Panc1 (cell line): ENCODE measurements at regions not wholly inside any gene's neighbourhood (a gene's known extent, or its start where the extent isn't known, plus 50 kb on each side); places are given as distances from the start of the nearest gene placed in this dataset.
"Not testable (repeated sequence)": the region's sequence is repeated elsewhere in the genome, so short reads cannot be mapped to it uniquely, and the experiment has no call there.

ENCODE experiments used
- ATAC-seq: fragments of 200-7000 bp; cut with Tn5 transposase; 2 replicates; pipeline ENCODE4 v1.9.1; 2020; ENCODE audit warnings: mild to moderate bottlenecking, moderate library complexity
- BruUV-seq: library from RNA; stranded (reverse); fragments of 400-500 nt; replicated peaks from 2 replicates; lab custom pipeline; 2021; lab: Mats Ljungman, UMichigan
- CTCF ChIA-PET: fragments of 300-600 bp; sonication (Branson Sonifier 250); formaldehyde crosslinking; loops from one replicate; lab custom pipeline; 2022; ENCODE audit warnings: antibody characterized with exemption; lab: Charles Lee
- POLR2A ChIA-PET: fragments of 300-600 bp; sonication (Branson Sonifier 250); formaldehyde crosslinking; loops from one replicate; lab custom pipeline; 2022; ENCODE audit warnings: antibody characterized with exemption; lab: Charles Lee
- DNase-seq: peaks from one replicate; pipeline ENCODE4 v3.0.0-alpha.2; 2010; ENCODE audit warnings: low read depth, low spot score
- H3K27ac ChIP-seq: 2 replicates; pipeline ENCODE4 v1.5.1; 2011; ENCODE audit warnings: mild to moderate bottlenecking, low read length, inconsistent platforms
- H3K27me3 ChIP-seq: fragments of 200-500 bp; sonication (Bioruptor generic); 2 replicates; pipeline ENCODE4 v1.6.0; 2014; ENCODE audit warnings: low read length, inconsistent platforms; ENCODE audit not compliant: control insufficient read depth, insufficient read depth
- H3K36me3 ChIP-seq: fragments of 200-500 bp; sonication (Bioruptor generic); 2 replicates; pipeline ENCODE4 v1.5.1; 2014; ENCODE audit warnings: inconsistent platforms, mild to moderate bottlenecking, low read length, moderate library complexity; ENCODE audit not compliant: control insufficient read depth, insufficient read depth
- H3K4me1 ChIP-seq: 2 replicates; pipeline ENCODE4 v1.5.1; 2011; ENCODE audit warnings: inconsistent platforms, mild to moderate bottlenecking, low read length, moderate library complexity; ENCODE audit not compliant: control insufficient read depth, insufficient read depth
- H3K4me3 ChIP-seq, 2 experiments: 2 replicates each; pipeline ENCODE4 v1.5.1; 2011 to 2012; ENCODE audit warnings: low read depth in 2 of 2, low read length in 2 of 2, mild to moderate bottlenecking in 2 of 2, inconsistent platforms in 1 of 2, moderate library complexity in 1 of 2
- H3K9me3 ChIP-seq: fragments of 200-500 bp; sonication (Bioruptor generic); 2 replicates; pipeline ENCODE4 v1.5.1; 2014; ENCODE audit warnings: low read depth, mild to moderate bottlenecking, inconsistent platforms, low read length, moderate library complexity; ENCODE audit not compliant: control insufficient read depth, insufficient read depth
- POLR2AphosphoS5 ChIP-seq: IDR thresholded peaks from 2 replicates; pipeline ENCODE4 v1.6.1; 2012; ENCODE audit warnings: mild to moderate bottlenecking, low read depth, low read length, moderate library complexity
- SIN3A ChIP-seq: IDR thresholded peaks from 2 replicates; pipeline ENCODE4 v1.6.1; 2012; ENCODE audit warnings: low read depth, mild to moderate bottlenecking, low read length, moderate library complexity, borderline replicate concordance; ENCODE audit not compliant: insufficient read depth
- TCF7L2 ChIP-seq: IDR thresholded peaks from 2 replicates; pipeline ENCODE4 v1.6.1; 2011; ENCODE audit warnings: mild to moderate bottlenecking, low read depth, low read length, inconsistent platforms
- in situ Hi-C: cut with HindIII; loops from 2 replicates; pipeline ENCODE4 v1.10.0; 2016; ENCODE audit warnings: low sequenced_read_pairs, low pct_unique_long_range_greater_than_20kb
- intact Hi-C: fragments of 100-400 bp; cut with micrococcal nuclease; formaldehyde crosslinking; loops from one replicate; pipeline ENCODE4 v1.10.0; 2022; ENCODE audit not compliant: unreplicated experiment
- TF ChIP-seq, protein P1 (sequence below): fragments of 450-650 bp; IDR thresholded peaks from 2 replicates; pipeline ENCODE4 v1.5.1; 2017; ENCODE audit warnings: mild to moderate bottlenecking
- TF ChIP-seq, protein P2 (sequence below), 2 experiments: IDR thresholded peaks; 2 replicates each; pipeline ENCODE4 v1.6.1; 2011 to 2012; ENCODE audit warnings: low read depth in 2 of 2, control low read depth in 1 of 2, low read length in 1 of 2, mild to moderate bottlenecking in 1 of 2, moderate library complexity in 1 of 2; ENCODE audit not compliant: insufficient read depth in 1 of 2

DNA sequence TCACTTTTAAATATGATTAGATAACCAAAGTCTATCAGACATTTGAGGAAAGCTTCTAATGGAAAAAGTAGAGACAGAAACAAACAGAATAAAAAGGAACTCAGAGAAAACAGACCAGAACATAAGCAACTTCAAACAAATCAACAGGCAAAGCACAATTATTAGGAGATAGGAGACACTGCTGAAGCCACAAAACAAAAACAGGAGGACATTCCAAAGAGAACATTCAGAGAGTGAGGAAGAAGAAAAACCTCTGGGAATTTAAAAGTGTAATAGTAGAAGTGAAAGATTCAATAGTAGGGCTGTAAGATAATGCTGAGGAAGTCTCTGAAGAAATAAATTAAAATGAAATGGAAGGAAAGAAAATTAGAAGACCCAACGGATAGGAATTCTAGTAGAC, 83.2 kb upstream of the TBCA start:
- Histone ChIP-seq H3K4me3 (no peak overlapping the region), H3K36me3 (no peaks in the 10 kb centered on the region), H3K27ac (no peak overlapping the region), H3K9me3 (no peaks in the 10 kb centered on the region), H3K27me3 (peaks cover 7% of the 10 kb centered on the region; the same call in 1 of the 2 replicates), H3K4me1 (no peaks in the 10 kb centered on the region)
- intact Hi-C loops (no loop called here), in situ Hi-C loops (no loop called here)
- TF ChIP-seq, protein P1, sequence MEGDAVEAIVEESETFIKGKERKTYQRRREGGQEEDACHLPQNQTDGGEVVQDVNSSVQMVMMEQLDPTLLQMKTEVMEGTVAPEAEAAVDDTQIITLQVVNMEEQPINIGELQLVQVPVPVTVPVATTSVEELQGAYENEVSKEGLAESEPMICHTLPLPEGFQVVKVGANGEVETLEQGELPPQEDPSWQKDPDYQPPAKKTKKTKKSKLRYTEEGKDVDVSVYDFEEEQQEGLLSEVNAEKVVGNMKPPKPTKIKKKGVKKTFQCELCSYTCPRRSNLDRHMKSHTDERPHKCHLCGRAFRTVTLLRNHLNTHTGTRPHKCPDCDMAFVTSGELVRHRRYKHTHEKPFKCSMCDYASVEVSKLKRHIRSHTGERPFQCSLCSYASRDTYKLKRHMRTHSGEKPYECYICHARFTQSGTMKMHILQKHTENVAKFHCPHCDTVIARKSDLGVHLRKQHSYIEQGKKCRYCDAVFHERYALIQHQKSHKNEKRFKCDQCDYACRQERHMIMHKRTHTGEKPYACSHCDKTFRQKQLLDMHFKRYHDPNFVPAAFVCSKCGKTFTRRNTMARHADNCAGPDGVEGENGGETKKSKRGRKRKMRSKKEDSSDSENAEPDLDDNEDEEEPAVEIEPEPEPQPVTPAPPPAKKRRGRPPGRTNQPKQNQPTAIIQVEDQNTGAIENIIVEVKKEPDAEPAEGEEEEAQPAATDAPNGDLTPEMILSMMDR, result no peak
- TF ChIP-seq POLR2AphosphoS5, result no peak
- no peak for TF ChIP-seq TCF7L2
- TF ChIP-seq, protein P2, sequence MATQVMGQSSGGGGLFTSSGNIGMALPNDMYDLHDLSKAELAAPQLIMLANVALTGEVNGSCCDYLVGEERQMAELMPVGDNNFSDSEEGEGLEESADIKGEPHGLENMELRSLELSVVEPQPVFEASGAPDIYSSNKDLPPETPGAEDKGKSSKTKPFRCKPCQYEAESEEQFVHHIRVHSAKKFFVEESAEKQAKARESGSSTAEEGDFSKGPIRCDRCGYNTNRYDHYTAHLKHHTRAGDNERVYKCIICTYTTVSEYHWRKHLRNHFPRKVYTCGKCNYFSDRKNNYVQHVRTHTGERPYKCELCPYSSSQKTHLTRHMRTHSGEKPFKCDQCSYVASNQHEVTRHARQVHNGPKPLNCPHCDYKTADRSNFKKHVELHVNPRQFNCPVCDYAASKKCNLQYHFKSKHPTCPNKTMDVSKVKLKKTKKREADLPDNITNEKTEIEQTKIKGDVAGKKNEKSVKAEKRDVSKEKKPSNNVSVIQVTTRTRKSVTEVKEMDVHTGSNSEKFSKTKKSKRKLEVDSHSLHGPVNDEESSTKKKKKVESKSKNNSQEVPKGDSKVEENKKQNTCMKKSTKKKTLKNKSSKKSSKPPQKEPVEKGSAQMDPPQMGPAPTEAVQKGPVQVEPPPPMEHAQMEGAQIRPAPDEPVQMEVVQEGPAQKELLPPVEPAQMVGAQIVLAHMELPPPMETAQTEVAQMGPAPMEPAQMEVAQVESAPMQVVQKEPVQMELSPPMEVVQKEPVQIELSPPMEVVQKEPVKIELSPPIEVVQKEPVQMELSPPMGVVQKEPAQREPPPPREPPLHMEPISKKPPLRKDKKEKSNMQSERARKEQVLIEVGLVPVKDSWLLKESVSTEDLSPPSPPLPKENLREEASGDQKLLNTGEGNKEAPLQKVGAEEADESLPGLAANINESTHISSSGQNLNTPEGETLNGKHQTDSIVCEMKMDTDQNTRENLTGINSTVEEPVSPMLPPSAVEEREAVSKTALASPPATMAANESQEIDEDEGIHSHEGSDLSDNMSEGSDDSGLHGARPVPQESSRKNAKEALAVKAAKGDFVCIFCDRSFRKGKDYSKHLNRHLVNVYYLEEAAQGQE (IDR thresholded peaks at IDR 0.05; ENCODE audit: insufficient read depth in 1 of 2, low read depth in 2 of 2, low read length in 1 of 2), result no peak
- TF ChIP-seq SIN3A, result no peak
- BruUV-seq, result no TSS peak
- ATAC-seq (no peak), DNase-seq (no peak)
- ChIA-PET POLR2A (no interaction called here), CTCF (no interaction called here)

DNA sequence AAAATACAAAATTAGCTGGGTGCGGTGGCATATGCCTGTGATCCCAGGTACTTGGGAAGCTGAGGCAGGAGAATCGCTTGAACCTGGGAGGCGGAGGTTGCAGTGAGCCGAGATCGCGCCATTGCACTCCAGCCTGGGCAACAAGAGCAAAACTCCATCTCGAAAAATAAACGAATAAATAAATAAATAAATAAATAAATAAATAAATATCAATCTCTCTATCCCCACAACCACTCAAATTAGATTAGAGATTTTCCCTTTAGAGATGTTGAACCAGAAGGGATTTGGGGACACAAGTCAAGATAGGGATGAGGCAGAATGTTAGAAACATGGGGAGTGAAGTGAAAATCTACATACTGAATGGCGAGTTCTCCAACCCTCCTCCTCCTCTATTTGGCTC, 82.5 kb upstream of the TBCA start:
- H3K36me3 ChIP-seq, ATAC-seq, H3K9me3 ChIP-seq, H3K4me1 ChIP-seq, DNase-seq, H3K27me3 ChIP-seq, in situ Hi-C loops, BruUV-seq, H3K27ac ChIP-seq, CTCF ChIA-PET, POLR2A ChIA-PET, intact Hi-C loops, H3K4me3 ChIP-seq: not testable (repeated sequence)

DNA sequence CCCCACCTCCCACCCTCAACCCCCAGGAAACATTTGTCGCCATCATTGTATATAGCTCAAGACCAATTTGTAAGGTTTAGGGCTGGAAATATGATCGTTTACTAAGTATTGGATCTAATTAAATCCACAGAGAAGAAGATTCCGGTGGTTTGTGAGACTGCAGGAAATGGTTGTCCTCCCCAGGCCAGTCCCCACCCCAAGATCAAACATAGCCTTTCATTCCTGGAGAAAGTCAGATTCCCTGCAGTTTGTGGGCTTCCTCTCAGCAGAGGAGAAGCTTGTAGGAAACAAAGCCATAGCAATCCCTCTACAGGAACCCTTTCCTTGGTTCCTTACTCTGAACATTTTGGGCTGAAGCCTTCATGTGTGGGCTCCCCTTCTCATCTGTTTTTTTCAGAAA, 79.2 kb upstream of the TBCA start:
- intact Hi-C loops (no loop called here), in situ Hi-C loops (no loop called here)
- Histone ChIP-seq H3K4me1 (no peaks in the 10 kb centered on the region), H3K9me3 (no peaks in the 10 kb centered on the region), H3K4me3 (no peak overlapping the region), H3K27me3 (0 out of 2 replicates have a peak, but pooled peaks cover 2% of the 10 kb centered on the region), H3K27ac (no peak overlapping the region), H3K36me3 (no peaks in the 10 kb centered on the region)
- ChIA-PET CTCF (no interaction called here), POLR2A (no interaction called here)
- BruUV-seq, result no TSS peak
- TF ChIP-seq POLR2AphosphoS5, result no peak
- no peak for TF ChIP-seq SIN3A
- TF ChIP-seq, protein P1, result no peak
- no peak for TF ChIP-seq TCF7L2
- TF ChIP-seq, protein P2 (IDR thresholded peaks at IDR 0.05; ENCODE audit: insufficient read depth in 1 of 2, low read depth in 2 of 2, low read length in 1 of 2), result no peak
- DNase-seq, result no peak
- ATAC-seq, result no peak
